Mesendoderm (in vitro differentiated cells): ENCODE measurements at regions not wholly inside any gene's neighbourhood (a gene's known extent, or its start where the extent isn't known, plus 50 kb on each side); places are given as distances from the start of the nearest gene placed in this dataset.
A peak's percentile ranks its signal among the peaks of the same experiment; 100 is the strongest.

Source experiments
- DNase-seq: peaks from one replicate; pipeline ENCODE4 v3.0.0; 2013
- H2AK5ac ChIP-seq: 2 replicates; pipeline ENCODE4 v1.6.1; 2013; ENCODE audit warnings: low read length, inconsistent platforms
- H2BK120ac ChIP-seq: 2 replicates; pipeline ENCODE4 v1.6.1; 2013; ENCODE audit warnings: low read depth, mild to moderate bottlenecking, low read length, moderate library complexity, mixed read lengths
- H2BK15ac ChIP-seq: replicated peaks from 2 replicates; pipeline ENCODE4 v1.6.1; 2013; ENCODE audit warnings: low read depth, mild to moderate bottlenecking, moderate library complexity
- H2BK5ac ChIP-seq: 2 replicates; pipeline ENCODE4 v1.6.1; 2013; ENCODE audit warnings: low read length, inconsistent platforms
- H3K18ac ChIP-seq: 2 replicates; pipeline ENCODE4 v1.6.1; 2013; ENCODE audit warnings: mild to moderate bottlenecking, low read length, mixed read lengths
- H3K23ac ChIP-seq: one replicate; pipeline ENCODE4 v1.6.1; 2013; ENCODE audit warnings: low read length
- H3K27ac ChIP-seq: 2 replicates; pipeline ENCODE4 v1.5.1; 2013; ENCODE audit warnings: low read depth, mild to moderate bottlenecking, inconsistent platforms, low read length, moderate library complexity
- H3K27me3 ChIP-seq: 2 replicates; pipeline ENCODE4 v1.6.1; 2013; ENCODE audit warnings: low read length, control low read depth, mild to moderate bottlenecking, inconsistent platforms; ENCODE audit not compliant: insufficient read depth, poor library complexity
- H3K36me3 ChIP-seq: 2 replicates; pipeline ENCODE4 v1.6.1; 2013; ENCODE audit warnings: low read length, inconsistent platforms; ENCODE audit not compliant: control insufficient read depth, insufficient read depth
- H3K4ac ChIP-seq: one replicate; pipeline ENCODE4 v1.6.1; 2013; ENCODE audit warnings: low read depth, mild to moderate bottlenecking, low read length, moderate library complexity
- H3K4me1 ChIP-seq: 2 replicates; pipeline ENCODE4 v1.6.1; 2013; ENCODE audit warnings: low read depth, low read length, inconsistent platforms; ENCODE audit not compliant: control insufficient read depth
- H3K4me2 ChIP-seq: 2 replicates; pipeline ENCODE4 v1.6.1; 2013; ENCODE audit warnings: low read length
- H3K4me3 ChIP-seq: 2 replicates; pipeline ENCODE4 v1.5.1; 2013; ENCODE audit warnings: mild to moderate bottlenecking, low read length
- H3K56ac ChIP-seq: one replicate; pipeline ENCODE4 v1.6.1; 2013; ENCODE audit warnings: low read length
- H3K79me1 ChIP-seq: 2 replicates; pipeline ENCODE4 v1.6.1; 2013; ENCODE audit warnings: low read length, inconsistent platforms
- H3K79me2 ChIP-seq: 2 replicates; pipeline ENCODE4 v1.6.1; 2013; ENCODE audit warnings: mild to moderate bottlenecking, low read length; ENCODE audit not compliant: control insufficient read depth, insufficient read depth
- H3K9ac ChIP-seq: 2 replicates; pipeline ENCODE4 v1.6.1; 2013; ENCODE audit warnings: low read length, inconsistent platforms
- H4K5ac ChIP-seq: one replicate; pipeline ENCODE4 v1.6.1; 2013; ENCODE audit warnings: low read length
- H4K8ac ChIP-seq: one replicate; pipeline ENCODE4 v1.6.1; 2013; ENCODE audit warnings: low read depth, mild to moderate bottlenecking, control low read depth, low read length, moderate library complexity
- WGBS: extraction: QIAGEN DNeasy Blood & Tissue Kit; methylation state at CpG from one replicate; pipeline ENCODE4 v1.1.7; 2013; ENCODE audit warnings: low lambda C conversion rate, missing lambda C conversion rate; ENCODE audit not compliant: insufficient coverage; ENCODE audit errors: extremely low coverage; 5-methylcytosine and 5-hydroxymethylcytosine counted together

DNA sequence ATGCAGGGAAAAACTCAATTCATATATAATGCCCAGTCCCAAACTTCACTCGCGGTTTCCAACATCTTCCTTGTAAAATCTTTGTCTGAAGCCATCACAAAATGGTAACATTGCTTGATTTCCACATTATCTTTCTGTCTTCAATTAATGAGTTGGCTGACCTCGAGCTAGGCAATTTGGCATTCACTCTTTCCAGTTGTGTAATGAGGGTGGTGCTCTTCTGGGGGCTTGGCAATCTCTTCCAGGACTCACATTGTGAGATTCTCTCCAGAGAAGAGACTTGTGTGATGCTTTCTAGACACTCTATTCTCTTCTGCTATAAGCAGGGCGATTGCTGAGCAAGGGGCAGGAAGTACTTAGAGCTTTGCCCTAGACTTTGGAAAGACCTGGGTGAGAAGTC, 179.5 kb downstream of the JCAD start:
- Histone ChIP-seq H3K18ac (no peak overlapping the region), H2AK5ac (no peak overlapping the region), H2BK15ac (no peak overlapping the region), H3K4me1 (peaks cover 4% of the 10 kb centered on the region), H2BK5ac (no peak overlapping the region), H3K27me3 (no peaks in the 10 kb centered on the region), H4K8ac (no peak overlapping the region), H2BK120ac (no peak overlapping the region), H3K9ac (no peak overlapping the region), H3K79me1 (no peaks in the 10 kb centered on the region), H3K79me2 (no peaks in the 10 kb centered on the region), H3K56ac (no peak overlapping the region), H3K36me3 (no peaks in the 10 kb centered on the region), H3K4ac (no peak overlapping the region), H3K23ac (no peak overlapping the region), H3K4me2 (no peak overlapping the region), H3K4me3 (no peak overlapping the region), H3K27ac (no peak overlapping the region), H4K5ac (no peak overlapping the region)
- WGBS = no CpG with 5 or more reads among the region's 4 CpGs
- DNase-seq = no peak

DNA sequence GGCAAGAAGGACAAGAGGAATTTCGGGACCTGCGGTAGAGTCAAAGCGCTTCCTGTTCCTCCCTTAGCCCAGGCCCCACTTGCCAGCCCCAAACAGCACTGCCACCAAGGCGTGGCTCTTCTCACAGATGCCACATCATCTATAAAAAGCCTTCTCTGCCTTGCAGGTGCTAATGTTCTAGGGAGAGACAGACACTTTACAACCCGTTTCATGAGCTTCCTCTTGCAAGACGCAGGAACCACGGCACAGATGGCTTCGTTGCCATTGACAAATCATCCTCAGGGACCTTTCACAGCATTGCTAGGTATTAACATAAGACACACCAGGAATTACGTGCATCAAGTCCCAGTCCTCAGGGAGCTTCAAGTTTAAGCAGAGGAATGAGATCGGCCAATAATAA, 180.9 kb downstream of the JCAD start:
- no peaks in the 10 kb centered on the region for H3K79me1 ChIP-seq
- WGBS = no CpG with 5 or more reads among the region's 10 CpGs

DNA sequence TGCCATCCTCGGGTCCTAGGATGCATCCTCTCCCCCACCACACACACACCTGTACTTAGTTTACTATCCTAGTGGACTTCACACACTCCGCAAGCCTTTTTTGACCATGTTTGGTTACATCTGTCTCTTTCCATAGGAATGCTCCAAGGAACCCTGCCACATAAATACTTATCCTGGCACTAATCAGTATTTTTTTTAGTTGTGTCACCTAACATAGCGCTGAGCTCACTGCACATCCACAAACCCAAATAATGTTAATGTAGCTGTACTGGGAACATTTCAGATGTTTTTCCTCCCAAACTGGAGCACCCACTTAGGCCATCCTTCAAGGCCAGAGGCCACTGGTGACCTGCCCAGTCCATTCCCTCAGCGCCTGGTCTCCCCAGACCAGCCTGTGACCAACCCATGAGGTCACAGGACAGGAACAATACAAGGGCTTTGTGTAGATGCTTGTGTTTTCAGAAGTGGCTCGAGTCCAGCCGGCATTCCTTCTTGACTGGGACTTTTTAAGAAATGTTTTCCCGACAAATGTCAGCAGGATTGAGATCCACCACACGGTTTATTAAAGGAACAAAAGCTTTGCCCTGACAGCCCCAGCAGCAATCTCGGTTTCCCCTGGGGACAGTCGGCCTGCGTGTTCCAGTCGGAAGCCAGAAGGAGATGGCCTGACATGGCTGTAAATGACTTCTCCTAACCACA, 181.4 kb downstream of the JCAD start:
- H3K27ac ChIP-seq = no peak overlapping the region
- no peak overlapping the region for H3K4ac ChIP-seq
- H4K5ac ChIP-seq = no peak overlapping the region
- no peak overlapping the region for H3K18ac ChIP-seq
- no peaks in the 10 kb centered on the region for H3K79me1 ChIP-seq
- no peak for DNase-seq
- no peak overlapping the region for H3K23ac ChIP-seq
- H3K56ac ChIP-seq = no peak overlapping the region
- H3K9ac ChIP-seq = no peak overlapping the region
- no peaks in the 10 kb centered on the region for H3K36me3 ChIP-seq
- H3K4me3 ChIP-seq = no peak overlapping the region
- no peak overlapping the region for H2AK5ac ChIP-seq
- no peak overlapping the region for H2BK120ac ChIP-seq
- H3K4me2 ChIP-seq = no peak overlapping the region
- H3K4me1 ChIP-seq = peaks cover 4% of the 10 kb centered on the region
- WGBS = no CpG with 5 or more reads among the region's 12 CpGs
- H2BK15ac ChIP-seq = no peak overlapping the region
- no peaks in the 10 kb centered on the region for H3K27me3 ChIP-seq
- H2BK5ac ChIP-seq = no peak overlapping the region
- no peaks in the 10 kb centered on the region for H3K79me2 ChIP-seq
- H4K8ac ChIP-seq = no peak overlapping the region

More for the DNA sequence above, 180.9 kb downstream of the JCAD start:
- peaks cover 4% of the 10 kb centered on the region for H3K4me1 ChIP-seq
- no peak overlapping the region for H2BK15ac ChIP-seq
- H3K79me2 ChIP-seq = no peaks in the 10 kb centered on the region
- no peak overlapping the region for H4K5ac ChIP-seq
- H2AK5ac ChIP-seq = no peak overlapping the region
- no peak overlapping the region for H3K9ac ChIP-seq
- no peak overlapping the region for H4K8ac ChIP-seq
- H2BK120ac ChIP-seq = no peak overlapping the region
- H3K36me3 ChIP-seq = no peaks in the 10 kb centered on the region
- H3K27me3 ChIP-seq = no peaks in the 10 kb centered on the region
- H3K4me2 ChIP-seq = no peak overlapping the region
- no peak overlapping the region for H3K4ac ChIP-seq
- no peak overlapping the region for H3K4me3 ChIP-seq
- H3K56ac ChIP-seq = no peak overlapping the region
- no peak overlapping the region for H3K18ac ChIP-seq
- H3K27ac ChIP-seq = no peak overlapping the region
- H3K23ac ChIP-seq = no peak overlapping the region
- no peak overlapping the region for H2BK5ac ChIP-seq
- no peak for DNase-seq

DNA sequence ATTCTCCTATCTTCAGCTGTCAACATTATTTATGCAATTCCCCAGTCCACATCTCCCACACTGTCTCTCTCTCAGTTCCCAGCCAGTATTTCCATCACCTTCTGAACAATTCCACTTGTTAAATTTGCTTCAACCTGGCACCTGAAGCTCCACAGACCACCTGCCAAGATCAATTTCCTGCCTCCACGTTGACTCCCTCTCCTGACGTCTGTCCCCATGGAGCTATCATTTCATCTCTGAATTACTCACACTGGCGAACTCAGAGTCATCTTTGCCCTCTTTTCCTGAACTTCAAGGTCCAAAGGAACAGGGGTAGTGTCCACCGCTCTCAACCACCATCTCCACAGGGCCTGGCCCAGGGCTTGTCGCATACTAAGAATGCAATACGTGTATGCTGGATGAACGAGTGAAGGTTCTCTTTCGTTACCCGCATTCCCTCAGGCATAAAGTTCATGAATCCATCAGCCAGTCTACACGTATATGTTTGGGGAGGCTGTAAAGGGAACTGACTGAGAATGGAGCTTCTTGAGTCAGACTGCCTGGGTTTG, 183.3 kb downstream of the JCAD start:
- Histone ChIP-seq H3K56ac (no peak overlapping the region), H3K27me3 (no peaks in the 10 kb centered on the region), H3K4me1 (peaks cover 4% of the 10 kb centered on the region), H3K9ac (no peak overlapping the region), H3K79me2 (no peaks in the 10 kb centered on the region), H4K5ac (no peak overlapping the region), H3K36me3 (no peaks in the 10 kb centered on the region), H3K18ac (no peak overlapping the region), H3K4me2 (no peak overlapping the region), H3K23ac (no peak overlapping the region), H2AK5ac (no peak overlapping the region), H2BK5ac (no peak overlapping the region), H4K8ac (no peak overlapping the region), H2BK15ac (no peak overlapping the region), H3K4me3 (no peak overlapping the region), H2BK120ac (no peak overlapping the region), H3K4ac (no peak overlapping the region), H3K27ac (no peak overlapping the region), H3K79me1 (no peaks in the 10 kb centered on the region)
- no peak for DNase-seq
- WGBS = no CpG with 5 or more reads among the region's 10 CpGs

DNA sequence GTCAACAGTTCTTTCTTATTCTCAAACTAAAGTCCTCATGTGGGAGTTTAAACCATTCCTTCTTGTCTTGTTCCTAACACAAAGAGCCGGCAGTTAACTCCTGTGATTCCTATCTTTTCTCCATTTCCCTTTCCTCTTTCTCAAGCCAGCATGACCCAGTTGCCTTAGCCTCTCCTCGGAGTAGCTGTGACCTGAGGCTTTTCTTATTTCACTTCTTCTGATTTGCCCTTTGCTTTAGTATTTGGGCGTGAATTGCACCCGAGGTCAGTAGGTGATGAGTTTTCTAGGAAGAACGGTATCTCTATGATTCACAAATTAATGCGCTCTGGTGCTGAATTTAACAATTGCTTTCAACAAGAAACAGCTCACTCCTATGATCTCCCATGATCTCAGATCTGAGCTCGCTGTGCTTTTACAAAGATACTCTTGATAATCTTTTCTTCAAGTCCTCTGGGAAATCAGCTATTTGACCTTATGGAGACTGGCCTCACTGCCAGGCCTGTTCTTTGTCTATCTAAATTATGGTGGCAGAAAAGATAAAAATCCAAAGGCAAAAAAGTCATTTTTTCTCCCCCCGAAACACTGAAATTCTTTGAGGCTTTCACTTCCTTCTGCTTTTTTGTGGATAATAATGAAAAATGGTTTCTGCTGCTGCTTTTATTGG, 184.6 kb downstream of the JCAD start:
- H3K23ac ChIP-seq = no peak overlapping the region
- H3K36me3 ChIP-seq = no peaks in the 10 kb centered on the region
- no peak overlapping the region for H4K8ac ChIP-seq
- H3K79me1 ChIP-seq = no peaks in the 10 kb centered on the region
- H2BK15ac ChIP-seq = no peak overlapping the region
- WGBS = no CpG with 5 or more reads among the region's 8 CpGs
- no peak overlapping the region for H3K4ac ChIP-seq
- no peak overlapping the region for H3K27ac ChIP-seq
- no peak overlapping the region for H4K5ac ChIP-seq
- H3K18ac ChIP-seq = no peak overlapping the region
- peaks cover 4% of the 10 kb centered on the region for H3K4me1 ChIP-seq
- no peak overlapping the region for H2BK120ac ChIP-seq
- H3K56ac ChIP-seq = peak overlapping the region; percentile 5
- no peaks in the 10 kb centered on the region for H3K27me3 ChIP-seq
- no peak overlapping the region for H2AK5ac ChIP-seq
- no peak overlapping the region for H2BK5ac ChIP-seq
- no peak overlapping the region for H3K4me3 ChIP-seq
- H3K79me2 ChIP-seq = no peaks in the 10 kb centered on the region
- no peak overlapping the region for H3K4me2 ChIP-seq
- H3K9ac ChIP-seq = no peak overlapping the region
- peak; percentile 36 for DNase-seq
